Sigmoid colon (tissue), 3 donors: ENCODE measurements at regions not wholly inside any gene's neighbourhood (a gene's known extent, or its start where the extent isn't known, plus 50 kb on each side); places are given as distances from the start of the nearest gene placed in this dataset.

Experiments used
- POLR2A ChIP-seq, 2 donors: fragments of 450-650 bp; IDR thresholded peaks; one replicate each; pipeline ENCODE4 v1.6.1; 2016; ENCODE audit warnings: antibody characterized with exemption in 2 of 2, mild to moderate bottlenecking in 2 of 2, moderate library complexity in 2 of 2
- TF ChIP-seq, protein P1 (sequence below), 4 experiments: fragments of 450-650 bp in 3 of 4; fragments of 200-600 bp in 1 of 4; IDR thresholded peaks; one replicate each; pipeline ENCODE4 v1.5.1; 2016 to 2019; ENCODE audit warnings: antibody characterized with exemption in 4 of 4, mild to moderate bottlenecking in 3 of 4, moderate library complexity in 2 of 4

- TF ChIP-seq, protein P1, sequence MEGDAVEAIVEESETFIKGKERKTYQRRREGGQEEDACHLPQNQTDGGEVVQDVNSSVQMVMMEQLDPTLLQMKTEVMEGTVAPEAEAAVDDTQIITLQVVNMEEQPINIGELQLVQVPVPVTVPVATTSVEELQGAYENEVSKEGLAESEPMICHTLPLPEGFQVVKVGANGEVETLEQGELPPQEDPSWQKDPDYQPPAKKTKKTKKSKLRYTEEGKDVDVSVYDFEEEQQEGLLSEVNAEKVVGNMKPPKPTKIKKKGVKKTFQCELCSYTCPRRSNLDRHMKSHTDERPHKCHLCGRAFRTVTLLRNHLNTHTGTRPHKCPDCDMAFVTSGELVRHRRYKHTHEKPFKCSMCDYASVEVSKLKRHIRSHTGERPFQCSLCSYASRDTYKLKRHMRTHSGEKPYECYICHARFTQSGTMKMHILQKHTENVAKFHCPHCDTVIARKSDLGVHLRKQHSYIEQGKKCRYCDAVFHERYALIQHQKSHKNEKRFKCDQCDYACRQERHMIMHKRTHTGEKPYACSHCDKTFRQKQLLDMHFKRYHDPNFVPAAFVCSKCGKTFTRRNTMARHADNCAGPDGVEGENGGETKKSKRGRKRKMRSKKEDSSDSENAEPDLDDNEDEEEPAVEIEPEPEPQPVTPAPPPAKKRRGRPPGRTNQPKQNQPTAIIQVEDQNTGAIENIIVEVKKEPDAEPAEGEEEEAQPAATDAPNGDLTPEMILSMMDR (IDR thresholded peaks at IDR 0.05) = no peak
- no peak for TF ChIP-seq POLR2A (IDR thresholded peaks at IDR 0.05)
Observed at GRCh38 chr11:112404112-112404511, 143.5 kb upstream of the PLET1 start.
